ENCODE measurements at regions not wholly inside any gene's neighbourhood (a gene's known extent, or its start where the extent isn't known, plus 50 kb on each side); places are given as distances from the start of the nearest gene placed in this dataset.

- TF ChIP-seq CTCF (IDR thresholded peaks at IDR 0.05; ENCODE audit: extremely low read depth in 1 of 2, insufficient read depth in 1 of 2, low read depth in 1 of 2, low read length in 2 of 2) (no peak), POLR2A (IDR thresholded peaks at IDR 0.05; ENCODE audit: low read depth, low read length) (no peak)
Observed at GRCh38 chr17:34091975-34092374, 163.1 kb upstream of the CCL2 start.

Data from endothelial cell of umbilical vein (primary cell).